Smooth muscle cell (in vitro differentiated cells): ENCODE measurements at regions not wholly inside any gene's neighbourhood (a gene's known extent, or its start where the extent isn't known, plus 50 kb on each side); places are given as distances from the start of the nearest gene placed in this dataset.

ENCODE experiments used
- DNase-seq: peaks from one replicate; lab custom pipeline; 2025; ENCODE audit not compliant: unreplicated experiment; lab: John Stamatoyannopoulos, UW
- H2AFZ ChIP-seq: fragments of 200-600 bp; sonication (generic); 2 replicates; pipeline ENCODE4 v1.6.0; 2016; ENCODE audit warnings: antibody characterized with exemption, low read depth, mild to moderate bottlenecking
- H3F3A ChIP-seq: fragments of 200-600 bp; sonication (generic); 2 replicates; pipeline ENCODE4 v1.6.0; 2017; ENCODE audit warnings: antibody characterized with exemption, low read depth
- H3K27ac ChIP-seq: fragments of 200-600 bp; sonication (generic); 2 replicates; pipeline ENCODE4 v1.5.1; 2016; ENCODE audit warnings: low read depth, mild to moderate bottlenecking
- H3K27me3 ChIP-seq: fragments of 200-600 bp; sonication (generic); 2 replicates; pipeline ENCODE4 v1.6.1; 2016; ENCODE audit warnings: low read depth, mild to moderate bottlenecking
- H3K36me3 ChIP-seq: fragments of 200-600 bp; sonication (generic); 2 replicates; pipeline ENCODE4 v1.5.1; 2016; ENCODE audit warnings: low read depth
- H3K4me1 ChIP-seq: fragments of 200-600 bp; sonication (generic); 2 replicates; pipeline ENCODE4 v1.5.1; 2016; ENCODE audit warnings: low read depth
- H3K4me2 ChIP-seq: fragments of 200-600 bp; sonication (generic); 2 replicates; pipeline ENCODE4 v1.6.0; 2016; ENCODE audit warnings: mild to moderate bottlenecking
- H3K4me3 ChIP-seq: fragments of 200-600 bp; sonication (generic); 2 replicates; pipeline ENCODE4 v1.5.1; 2016; ENCODE audit warnings: mild to moderate bottlenecking
- H3K79me2 ChIP-seq: fragments of 200-600 bp; sonication (generic); 2 replicates; pipeline ENCODE4 v1.6.0; 2016; ENCODE audit warnings: low read depth, mild to moderate bottlenecking
- H3K9ac ChIP-seq: fragments of 200-600 bp; sonication (generic); 2 replicates; pipeline ENCODE4 v1.6.0; 2016; ENCODE audit warnings: low read depth
- H3K9me3 ChIP-seq: fragments of 200-600 bp; sonication (generic); replicated peaks from 2 replicates; pipeline ENCODE4 v1.5.1; 2016; ENCODE audit warnings: low read depth
- H4K20me1 ChIP-seq: fragments of 200-600 bp; sonication (generic); 2 replicates; pipeline ENCODE4 v1.6.0; 2016; ENCODE audit warnings: low read depth
- CTCF ChIP-seq: fragments of 200-600 bp; sonication (generic); IDR thresholded peaks from 2 replicates; pipeline ENCODE4 v1.5.1; 2017; ENCODE audit warnings: borderline replicate concordance, mild to moderate bottlenecking, antibody characterized with exemption; ENCODE audit not compliant: insufficient read depth, poor library complexity, severe bottlenecking
- WGBS: methylation state at CpG from one replicate; pipeline ENCODE4 v1.1.7; 2016; ENCODE audit warnings: low lambda C conversion rate; 5-methylcytosine and 5-hydroxymethylcytosine counted together

GRCh38 chr16:61364990-61365389, 671.2 kb downstream of the CDH8 start:
- TF ChIP-seq CTCF, result no peak
- Histone ChIP-seq H3K4me1 (no peaks in the 10 kb centered on the region), H2AFZ (no peak overlapping the region), H3K4me2 (no peak overlapping the region), H3K27me3 (no peaks in the 10 kb centered on the region), H4K20me1 (no peaks in the 10 kb centered on the region), H3F3A (no peaks in the 10 kb centered on the region), H3K9me3 (no peaks in the 10 kb centered on the region), H3K79me2 (no peaks in the 10 kb centered on the region), H3K27ac (no peak overlapping the region), H3K36me3 (no peaks in the 10 kb centered on the region), H3K4me3 (no peak overlapping the region), H3K9ac (no peak overlapping the region)
- WGBS, result 83% methylated on average over 3 of the region's 3 CpGs
- no peak for DNase-seq

GRCh38 chr16:61362585-61362984, 673.7 kb downstream of the CDH8 start:
- no peak overlapping the region for H3K4me2 ChIP-seq
- no peaks in the 10 kb centered on the region for H3F3A ChIP-seq
- H3K36me3 ChIP-seq, result no peaks in the 10 kb centered on the region
- H3K27ac ChIP-seq, result no peak overlapping the region
- no peak for TF ChIP-seq CTCF
- peaks cover 5% of the 10 kb centered on the region for H3K27me3 ChIP-seq
- H3K4me3 ChIP-seq, result no peak overlapping the region
- no peak overlapping the region for H3K9ac ChIP-seq
- WGBS, result 97% methylated on average over 4 of the region's 4 CpGs
- H2AFZ ChIP-seq, result no peak overlapping the region
- H3K79me2 ChIP-seq, result no peaks in the 10 kb centered on the region
- H3K9me3 ChIP-seq, result no peaks in the 10 kb centered on the region
- no peak for DNase-seq
- no peaks in the 10 kb centered on the region for H3K4me1 ChIP-seq
- no peaks in the 10 kb centered on the region for H4K20me1 ChIP-seq

- no peak overlapping the region for H2AFZ ChIP-seq
- 78% methylated on average over 3 of the region's 3 CpGs for WGBS
Observed at GRCh38 chr16:61344791-61345190, 691.4 kb downstream of the CDH8 start.

More at GRCh38 chr16:61344791-61345190, 691.4 kb downstream of the CDH8 start:
- TF ChIP-seq CTCF, result no peak
- Histone ChIP-seq H3K4me1 (no peaks in the 10 kb centered on the region), H3K4me3 (no peak overlapping the region), H3K9me3 (no peaks in the 10 kb centered on the region), H3K27ac (no peak overlapping the region), H3F3A (no peaks in the 10 kb centered on the region), H3K36me3 (no peaks in the 10 kb centered on the region), H3K27me3 (no peaks in the 10 kb centered on the region), H4K20me1 (no peaks in the 10 kb centered on the region), H3K79me2 (no peaks in the 10 kb centered on the region), H3K4me2 (no peak overlapping the region), H3K9ac (no peak overlapping the region)
- DNase-seq, result no peak
